NCI-H146 (cell line): ENCODE measurements at regions not wholly inside any gene's neighbourhood (a gene's known extent, or its start where the extent isn't known, plus 50 kb on each side); places are given as distances from the start of the nearest gene placed in this dataset.
"Not testable (repeated sequence)": the region's sequence is repeated elsewhere in the genome, so short reads cannot be mapped to it uniquely, and the experiment has no call there.

Source experiments
- DNase-seq: peaks from one replicate; lab custom pipeline; 2025; lab: John Stamatoyannopoulos, UW

DNA sequence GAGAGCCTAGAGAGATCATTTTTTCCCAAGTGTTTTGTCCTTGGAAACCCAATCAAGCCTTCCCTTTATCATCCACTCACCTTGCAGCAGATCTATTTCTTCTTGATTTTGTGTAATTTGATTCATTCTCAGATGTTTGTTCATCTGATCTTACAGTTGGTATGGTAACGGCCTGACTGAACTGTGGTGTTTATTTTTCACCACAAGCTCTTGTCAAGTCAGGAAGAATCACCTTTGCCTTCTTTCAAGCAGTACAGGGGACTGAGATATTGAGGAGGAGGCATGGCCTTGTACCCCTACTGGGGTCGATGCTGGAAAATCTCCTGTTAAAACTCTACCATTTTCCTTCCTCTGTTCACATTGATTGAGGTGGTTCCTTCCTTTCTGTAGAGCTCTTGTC, 361.4 kb upstream of the CFAP20DC start:
- peak; percentile 4 for DNase-seq

DNA sequence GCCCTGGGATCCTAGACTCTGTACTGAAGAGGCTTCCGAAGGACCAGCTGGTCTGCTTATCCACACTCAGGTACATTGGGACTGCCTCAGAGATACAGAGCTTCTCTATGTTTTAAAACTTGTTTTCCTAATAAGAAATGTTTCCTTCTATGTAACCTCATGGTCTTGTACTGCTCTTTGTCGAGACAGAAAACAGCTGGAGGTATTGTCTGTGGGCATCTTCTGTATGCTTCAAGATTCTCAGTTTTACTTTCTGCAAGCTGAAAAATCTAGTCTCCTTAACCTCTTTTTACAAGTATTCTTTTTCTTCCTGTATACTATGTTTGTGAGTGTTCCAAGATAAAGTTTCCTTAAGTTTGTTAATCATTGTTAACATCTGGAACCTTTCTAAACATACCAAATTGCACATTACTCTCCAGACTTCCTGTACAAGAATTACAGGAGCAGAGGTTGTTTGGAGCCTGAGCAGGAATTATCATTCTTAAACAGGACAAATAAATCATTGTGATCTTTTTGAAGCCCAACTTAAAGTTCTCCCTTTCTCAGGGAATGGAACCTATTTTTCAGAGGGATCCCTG, 358.3 kb upstream of the CFAP20DC start:
- no peak for DNase-seq

DNA sequence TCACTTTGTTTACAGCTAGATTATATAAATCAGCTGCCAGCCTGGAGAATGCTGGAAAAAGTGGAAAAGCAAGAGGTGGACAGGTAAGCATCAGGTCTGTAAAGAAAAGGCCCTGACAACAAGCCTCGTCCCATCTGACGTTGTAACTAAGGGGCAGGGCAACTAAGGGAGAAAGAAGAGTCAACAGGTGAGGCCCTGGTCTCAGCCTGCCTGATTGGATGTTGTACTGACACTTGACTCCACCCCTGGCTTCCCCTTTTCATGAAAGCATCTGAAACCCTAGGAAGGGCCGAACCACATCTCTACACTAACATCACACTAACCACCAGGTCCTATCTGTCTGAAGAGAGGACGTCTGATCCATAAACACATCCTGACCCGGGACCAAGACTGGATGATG, 357.6 kb upstream of the CFAP20DC start:
- no peak for DNase-seq

DNA sequence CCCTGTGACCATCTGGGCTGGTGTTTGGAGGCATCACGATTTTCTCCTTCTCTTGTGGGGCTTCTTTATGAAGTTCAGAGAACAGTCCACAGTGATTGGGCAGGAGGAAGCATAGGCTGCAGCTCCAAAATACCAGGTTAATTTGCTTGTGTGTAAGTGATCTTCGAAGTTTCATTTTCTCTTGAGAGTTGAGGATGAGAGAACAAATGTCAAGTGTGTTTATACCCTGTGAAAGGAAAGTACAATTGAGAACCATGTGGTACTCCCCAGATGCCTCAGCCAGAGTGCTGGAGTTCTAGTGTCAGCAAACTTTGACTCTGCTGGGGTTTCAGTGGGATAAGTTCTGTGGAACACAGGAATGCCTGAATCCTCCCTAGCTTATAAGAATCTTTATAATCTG, 357.1 kb upstream of the CFAP20DC start:
- DNase-seq, result no peak

DNA sequence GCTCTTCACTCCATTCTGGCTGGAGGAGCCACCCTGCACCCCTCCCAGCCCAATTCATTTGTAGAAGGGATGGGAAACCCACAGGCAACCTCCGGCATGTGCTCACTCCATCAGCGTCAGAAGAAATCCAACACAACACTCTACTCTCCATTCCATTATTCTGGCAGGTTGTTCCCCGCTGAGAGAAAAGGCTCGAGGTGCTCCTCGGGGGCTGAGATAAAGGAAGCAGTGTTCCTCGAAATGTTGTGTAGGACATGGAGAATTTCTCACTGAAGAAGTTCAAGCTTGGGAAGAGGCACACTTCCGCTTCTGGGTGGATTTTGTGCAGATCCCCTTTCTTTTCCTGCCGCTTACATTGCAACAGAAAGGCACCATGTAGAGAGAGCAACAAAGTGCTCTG, 355.0 kb upstream of the CFAP20DC start:
- no peak for DNase-seq

DNA sequence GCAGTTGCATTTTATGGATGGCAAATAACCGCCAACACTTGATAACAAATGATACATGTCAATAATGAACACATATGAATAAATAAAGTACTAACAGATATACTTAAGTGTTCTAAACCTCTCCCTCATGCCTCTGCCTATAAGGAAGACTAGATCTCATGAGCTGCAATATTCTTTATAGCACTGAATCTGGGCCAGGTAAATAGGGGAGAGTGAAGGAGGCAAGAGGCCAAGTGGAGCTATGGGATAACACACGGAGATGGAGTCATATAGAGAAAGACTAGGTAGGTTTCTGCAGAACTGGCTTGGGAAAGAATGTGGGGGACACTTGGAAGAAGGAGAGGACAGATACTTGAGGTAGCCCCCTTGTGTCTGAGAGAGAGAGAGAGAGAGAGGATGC, 354.2 kb upstream of the CFAP20DC start:
- DNase-seq, result no peak

DNA sequence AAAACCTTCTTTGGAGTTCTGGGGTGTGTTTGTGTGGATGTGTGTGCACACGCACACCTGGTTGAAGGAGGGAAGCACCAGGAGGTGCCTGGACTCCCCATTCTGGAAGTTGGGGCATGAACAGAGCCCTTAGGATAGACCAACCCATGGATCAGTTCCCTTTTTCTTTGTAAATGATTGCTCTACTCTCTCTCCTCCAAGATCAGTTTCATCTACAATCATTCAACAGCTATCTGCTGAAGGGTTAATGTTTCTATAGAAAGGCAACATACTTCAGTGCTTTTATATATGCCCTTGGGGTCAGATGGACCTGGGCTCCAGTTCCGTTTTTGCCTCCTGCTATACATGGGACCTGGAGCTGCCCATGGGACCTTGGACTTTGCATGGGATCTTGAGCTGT, 352.1 kb upstream of the CFAP20DC start:
- no peak for DNase-seq

DNA sequence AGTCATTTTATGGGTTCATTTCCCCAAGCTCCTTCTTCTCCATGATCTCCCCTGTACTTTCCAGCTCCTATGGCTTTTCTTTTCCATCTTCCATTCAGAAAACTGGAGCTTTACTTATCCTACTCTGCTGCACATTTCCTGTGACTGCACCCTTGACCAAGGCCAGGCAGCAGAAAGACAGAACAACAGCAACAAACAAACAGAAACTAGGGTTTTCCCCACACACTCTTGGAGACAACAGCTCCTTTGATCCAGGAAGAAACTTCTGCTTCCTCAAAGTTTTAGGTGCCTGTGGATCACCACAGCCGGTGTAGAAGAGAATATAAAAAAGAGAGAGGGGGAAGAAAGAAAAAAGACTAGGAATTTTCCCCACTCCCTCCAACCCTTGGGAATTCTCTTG, 342.3 kb upstream of the CFAP20DC start:
- DNase-seq, result no peak

DNA sequence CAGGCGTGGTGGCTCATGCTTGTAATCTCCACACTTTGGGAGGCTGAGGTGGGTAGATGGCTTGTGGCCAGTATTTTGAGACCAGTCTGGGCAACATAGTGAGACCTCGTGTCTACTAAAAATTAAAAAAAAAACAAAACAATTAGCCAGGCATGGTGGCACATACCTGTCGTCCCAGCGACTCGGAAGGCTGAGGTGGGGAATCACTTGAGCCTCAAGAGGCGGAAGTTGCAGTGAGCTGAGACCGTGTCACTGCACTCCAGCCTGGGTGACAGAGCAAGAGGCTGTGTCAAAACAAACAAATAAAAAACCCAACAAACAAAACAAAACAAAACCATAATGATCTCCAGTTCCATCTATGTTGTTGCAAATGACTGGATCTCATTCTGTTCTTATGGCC, 341.3 kb upstream of the CFAP20DC start:
- no peak for DNase-seq

DNA sequence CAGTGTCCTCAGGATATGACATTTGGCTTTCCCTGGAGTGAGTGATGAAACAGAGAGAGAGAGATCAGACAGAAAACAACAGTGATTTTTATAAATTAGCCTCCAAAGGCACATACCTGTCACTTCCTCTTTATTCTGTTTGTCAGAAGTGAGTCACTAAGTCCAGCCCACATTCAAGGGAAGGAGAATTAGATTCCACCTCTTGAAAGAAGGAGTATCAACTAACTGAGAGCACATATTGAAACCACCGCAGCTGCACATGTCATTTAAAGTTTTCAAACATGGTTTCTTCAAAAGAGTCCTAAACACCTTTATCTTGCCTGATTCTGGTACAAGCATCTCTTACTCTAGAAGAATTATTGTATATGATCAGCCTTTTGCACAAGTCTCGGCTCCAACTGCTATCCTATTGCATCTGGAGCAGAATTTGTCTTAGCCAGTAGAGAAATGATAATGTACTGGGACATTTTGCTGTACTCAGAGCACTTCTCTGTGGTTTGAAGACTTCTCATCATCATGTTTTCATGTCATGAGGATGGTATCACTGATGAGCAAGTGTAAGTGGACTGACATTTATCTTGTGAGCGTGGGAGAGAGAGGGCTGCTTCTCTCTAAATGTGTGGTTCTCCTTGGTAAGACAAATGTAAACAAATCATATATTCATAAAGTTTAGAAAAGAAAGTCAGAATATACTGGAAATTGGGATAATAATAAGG, 338.9 kb upstream of the CFAP20DC start:
- no peak for DNase-seq

DNA sequence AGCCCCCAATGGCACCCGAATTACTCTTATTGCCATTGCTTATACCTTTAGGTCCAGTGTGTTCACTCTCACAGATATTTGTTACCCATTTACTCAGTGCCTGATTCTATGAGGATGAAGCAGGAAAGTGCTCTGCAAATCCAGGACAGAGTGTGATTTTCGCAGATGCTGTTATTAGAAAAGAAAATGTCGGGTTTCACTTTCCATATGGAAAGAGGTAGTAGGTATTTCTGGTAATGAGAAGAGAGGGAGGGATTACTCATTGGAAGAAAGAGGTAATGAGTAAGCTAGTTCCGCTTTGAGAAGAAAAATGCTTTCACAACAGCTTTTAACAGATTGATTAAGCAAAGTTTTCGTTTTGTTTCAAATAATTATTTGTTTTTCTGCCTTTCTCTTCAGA, 336.3 kb upstream of the CFAP20DC start:
- no peak for DNase-seq

DNA sequence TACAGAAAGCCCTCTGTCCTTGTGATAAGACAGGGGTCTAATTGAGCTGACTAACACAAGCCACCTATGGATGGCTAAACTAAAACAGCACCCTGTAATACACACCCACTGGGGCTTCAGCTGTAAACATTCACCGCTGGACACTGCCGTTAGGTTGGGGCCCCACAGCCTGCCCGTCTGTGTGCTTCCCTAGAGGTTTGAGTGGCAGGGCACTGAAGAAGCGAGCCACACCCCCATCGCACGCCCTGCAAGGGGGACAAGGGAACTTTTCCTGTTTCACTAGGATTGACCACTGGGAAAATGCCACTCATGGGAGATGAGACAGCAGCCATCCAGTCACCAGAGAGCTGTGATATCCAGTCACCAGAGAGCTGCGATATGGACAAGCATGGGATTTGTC, 335.7 kb upstream of the CFAP20DC start:
- no peak for DNase-seq

DNA sequence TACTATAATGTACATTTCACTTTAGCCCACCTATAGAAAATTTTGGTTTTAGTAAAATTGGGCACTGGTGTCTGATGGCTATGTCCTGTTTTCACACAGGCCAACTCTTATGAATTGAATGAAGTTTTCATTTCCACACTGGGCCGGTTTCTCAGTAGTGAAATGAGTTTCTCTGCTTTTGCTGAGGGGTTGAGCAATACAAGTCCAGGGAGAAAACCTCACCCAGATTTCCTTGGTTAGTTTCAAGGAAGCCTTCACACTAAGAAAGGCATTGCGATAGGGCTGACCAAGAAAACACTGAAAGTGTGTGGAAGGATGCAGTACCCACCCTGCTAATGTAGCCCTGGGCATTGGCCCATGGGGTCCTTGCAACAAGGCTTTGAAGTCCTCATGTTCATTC, 331.5 kb upstream of the CFAP20DC start:
- no peak for DNase-seq

DNA sequence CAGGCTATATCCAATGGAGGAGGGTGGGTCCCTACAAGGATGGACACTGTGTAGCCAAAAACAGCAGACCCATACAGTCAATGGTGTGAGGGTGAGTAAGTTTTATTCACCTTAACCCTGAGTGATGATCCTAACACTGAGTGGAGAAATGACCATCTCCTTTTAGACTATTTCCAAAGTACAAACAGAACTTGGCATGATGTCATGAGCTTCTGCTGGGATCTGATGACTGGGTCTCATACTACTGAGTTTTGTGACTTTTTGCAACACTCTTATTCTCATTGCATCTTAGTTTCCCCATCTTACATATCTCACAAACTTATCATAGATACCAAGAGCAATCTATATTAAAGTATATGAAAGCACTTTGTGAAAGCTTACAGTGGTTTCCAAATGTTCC, 330.3 kb upstream of the CFAP20DC start:
- DNase-seq, result no peak

DNA sequence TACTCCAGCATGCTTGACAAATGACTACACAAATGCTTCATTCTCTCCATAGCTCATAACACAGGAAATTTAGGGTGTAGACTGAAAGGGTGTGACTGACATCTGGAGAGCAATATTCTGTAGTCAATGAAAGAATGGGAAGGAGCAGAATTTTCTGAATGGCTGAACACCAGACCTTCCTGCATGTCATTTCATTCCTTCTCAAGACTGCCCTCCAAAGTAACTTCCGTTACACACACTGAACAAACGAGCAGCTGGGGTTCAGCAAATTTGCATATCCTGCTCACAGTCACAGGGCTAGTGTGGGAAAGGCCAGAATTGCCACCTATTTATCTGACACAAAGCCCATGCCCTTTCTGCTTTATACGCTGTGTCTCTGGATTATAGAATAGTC, 325.0 kb upstream of the CFAP20DC start:
- no peak for DNase-seq

DNA sequence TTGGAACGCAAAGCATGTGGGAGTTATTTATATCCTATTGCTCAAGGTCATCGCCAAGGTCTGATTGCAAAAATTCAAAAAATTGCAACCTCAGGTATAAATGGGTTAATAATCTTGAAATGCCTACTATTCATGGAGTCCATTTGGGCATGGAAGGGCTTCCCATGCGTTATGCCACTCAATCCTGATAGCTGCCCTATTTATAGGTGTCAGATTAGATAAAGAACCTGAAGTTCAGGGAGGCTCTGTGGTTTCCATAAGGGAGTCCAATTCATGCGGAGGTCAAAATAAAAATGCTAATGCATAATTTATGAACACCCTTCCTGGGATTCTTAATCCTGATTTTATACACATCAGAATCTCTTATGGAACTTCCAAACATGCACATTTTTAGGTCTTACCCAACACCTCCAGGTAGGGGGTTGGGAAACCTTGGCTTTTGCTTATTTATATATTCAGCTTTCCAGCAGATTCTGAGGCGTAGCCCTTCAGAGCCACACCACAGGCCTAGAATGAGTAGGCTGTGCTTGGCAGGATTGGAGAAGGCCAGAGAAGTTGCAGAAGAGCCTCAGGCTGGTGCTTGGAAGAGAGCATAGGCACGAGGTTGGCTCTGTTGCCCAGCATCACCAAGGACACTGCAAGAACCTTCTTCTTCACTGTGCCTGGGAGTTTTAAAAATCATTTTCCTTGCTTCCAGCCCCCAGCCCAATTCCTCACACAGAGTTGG, 324.4 kb upstream of the CFAP20DC start:
- DNase-seq, result no peak

DNA sequence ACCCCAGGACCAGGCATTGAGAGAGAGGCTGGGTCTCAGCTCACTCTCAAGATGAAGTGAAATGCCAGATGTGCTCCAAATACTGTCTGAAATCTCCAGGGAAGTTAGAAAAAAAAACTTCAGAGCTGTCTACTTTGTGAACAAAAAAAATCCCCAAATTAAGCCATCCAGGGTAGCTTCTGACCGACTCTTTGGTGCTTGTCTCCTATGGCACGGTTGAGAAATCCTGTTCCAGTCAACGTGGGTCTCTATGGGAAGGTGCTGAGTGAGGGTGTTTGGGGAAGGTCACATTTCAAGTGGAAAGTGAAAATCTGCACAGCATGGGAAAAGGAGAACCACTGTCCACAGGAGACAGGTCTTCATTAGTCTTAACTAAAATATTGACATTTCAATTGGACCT, 322.5 kb upstream of the CFAP20DC start:
- no peak for DNase-seq

DNA sequence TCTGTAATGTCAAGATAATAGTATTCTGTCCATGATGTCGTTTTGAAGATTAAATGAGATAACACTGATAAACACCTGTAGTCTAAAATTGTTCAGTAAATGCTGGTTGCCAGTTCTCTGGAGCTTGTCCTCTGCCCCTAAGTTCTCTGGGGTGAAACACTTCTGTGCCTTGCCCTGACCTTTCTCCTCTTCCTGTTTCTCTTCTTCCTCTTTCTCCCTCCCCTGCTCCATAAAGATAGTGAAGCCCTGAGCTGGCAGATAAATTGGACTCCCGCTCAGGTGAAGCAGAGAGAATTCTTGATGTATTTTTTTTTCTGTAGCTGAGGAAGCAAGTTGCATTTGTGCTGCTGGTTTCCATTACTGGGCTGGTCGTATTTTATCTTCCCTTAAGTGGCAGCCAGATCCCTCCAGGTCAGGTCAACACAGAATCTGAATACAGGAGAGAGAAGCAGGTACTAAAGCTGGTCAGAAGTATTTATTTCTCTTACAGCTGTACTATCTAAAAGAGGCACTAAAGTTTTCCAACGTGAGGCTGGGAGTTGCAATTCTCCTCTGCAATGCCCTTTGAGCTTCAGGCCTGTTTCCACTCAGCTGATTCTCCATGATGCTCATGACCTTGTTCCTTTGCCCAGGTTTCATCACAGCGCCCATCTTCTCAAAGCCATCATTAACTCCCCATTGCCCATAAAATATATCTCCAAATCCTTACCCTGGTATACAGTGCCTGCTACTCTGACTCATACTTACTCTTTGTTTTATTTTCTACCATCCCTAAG, 319.3 kb upstream of the CFAP20DC start:
- DNase-seq, result no peak

DNA sequence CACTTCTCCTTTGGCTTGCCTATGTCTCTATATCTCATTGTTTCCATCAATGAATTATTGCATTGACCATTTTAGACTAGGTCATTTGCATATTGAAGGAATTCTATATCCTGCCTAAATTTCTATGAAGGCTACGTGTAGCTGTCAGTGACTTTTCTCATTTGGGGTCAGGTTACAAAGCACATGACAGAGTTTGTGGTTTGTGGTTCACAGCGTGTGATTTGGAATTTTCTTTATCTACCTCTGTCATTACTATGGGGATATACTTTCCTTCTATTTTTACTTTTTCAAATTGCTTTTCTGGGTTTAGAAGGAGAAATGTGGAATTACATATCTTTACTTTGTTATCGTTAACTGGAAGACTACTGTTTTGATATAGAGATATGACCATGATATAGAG, 317.3 kb upstream of the CFAP20DC start:
- no peak for DNase-seq

DNA sequence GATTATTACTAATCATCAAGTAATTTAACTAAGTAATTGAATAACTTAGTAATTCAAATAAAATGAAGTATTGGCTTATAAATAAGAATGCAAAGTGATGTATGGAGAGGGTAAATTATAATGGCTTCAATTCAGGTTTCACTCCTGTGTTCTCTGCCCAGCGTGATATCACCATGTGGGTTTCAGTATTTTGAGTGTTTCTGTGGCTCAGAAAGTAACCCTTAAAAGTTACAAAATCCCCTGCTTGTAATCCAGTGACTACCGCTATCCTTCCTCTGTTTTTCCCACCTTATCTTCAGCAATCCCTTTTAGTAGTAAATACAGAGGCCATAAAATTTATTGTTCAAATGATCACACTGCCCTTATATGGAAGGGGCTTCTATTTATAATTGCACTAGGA, 316.4 kb upstream of the CFAP20DC start:
- DNase-seq, result no peak

DNA sequence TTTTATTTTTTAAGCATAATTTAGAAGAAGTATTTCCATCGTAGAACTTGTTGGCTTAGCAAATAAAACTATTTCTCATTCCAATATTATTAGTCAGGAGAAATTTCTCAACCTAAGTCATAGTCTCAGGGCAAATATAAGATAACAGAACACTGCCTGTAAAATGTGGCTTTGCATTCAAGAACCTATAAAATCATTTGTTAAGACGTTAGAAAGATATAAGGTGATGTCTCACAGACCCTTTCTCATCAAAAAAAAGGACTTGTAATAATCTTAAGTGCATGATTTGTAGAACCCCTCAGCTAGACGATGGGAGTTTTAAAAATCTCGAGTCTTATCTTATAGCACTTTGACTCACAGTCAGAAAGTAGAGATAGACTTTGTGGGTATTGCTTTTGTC, 314.7 kb upstream of the CFAP20DC start:
- DNase-seq, result no peak

DNA sequence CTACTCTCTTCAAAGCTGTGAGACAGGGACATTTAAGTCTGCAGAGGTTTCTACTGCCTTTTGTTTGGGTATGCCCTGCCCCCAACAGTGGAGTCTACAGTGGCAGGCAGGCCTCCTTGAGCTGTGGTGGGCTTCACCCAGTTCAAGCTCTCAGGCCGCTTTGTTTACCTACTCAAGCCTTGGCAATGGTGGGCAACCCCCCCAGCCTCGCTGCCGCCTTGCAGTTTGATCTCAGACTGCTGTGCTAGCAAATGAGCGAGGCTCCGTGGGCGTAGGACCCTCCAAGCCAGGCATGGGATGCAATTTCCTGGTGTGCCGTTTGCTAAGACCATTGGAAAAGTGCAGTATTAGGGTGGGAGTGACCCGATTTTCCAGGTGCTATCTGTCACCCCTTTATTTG, 310.5 kb upstream of the CFAP20DC start:
- DNase-seq, result not testable (repeated sequence)

DNA sequence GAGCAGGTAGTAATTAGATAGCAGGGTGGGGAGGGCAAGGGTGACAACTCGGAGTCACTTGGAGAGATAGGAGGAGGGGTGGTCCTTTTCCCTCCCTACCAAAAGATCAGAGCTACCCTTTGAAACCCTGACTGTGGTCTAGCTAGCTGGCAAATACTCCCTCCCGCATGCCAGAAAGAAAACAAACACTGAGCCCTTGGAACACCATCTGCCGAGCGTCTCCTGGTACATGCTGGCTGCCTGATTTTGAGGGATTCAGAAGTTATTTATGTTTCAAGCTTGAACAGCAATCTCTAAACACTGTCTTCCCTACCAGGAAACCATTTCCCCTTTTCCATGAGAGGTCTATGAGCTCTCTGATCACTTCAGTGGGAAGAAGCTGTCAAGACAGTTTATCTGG, 291.6 kb upstream of the CFAP20DC start:
- DNase-seq, result no peak
